VCaP (cell line): ENCODE measurements at regions not wholly inside any gene's neighbourhood (a gene's known extent, or its start where the extent isn't known, plus 50 kb on each side); places are given as distances from the start of the nearest gene placed in this dataset.

Experiments
- H3K27ac ChIP-seq: fragments of 450-650 bp; 2 replicates; pipeline ENCODE4 v1.5.1; 2017
- CTCF ChIP-seq: fragments of 450-650 bp; conservative IDR thresholded peaks from 2 replicates; pipeline ENCODE4 v1.5.1; 2017; ENCODE audit warnings: mild to moderate bottlenecking, moderate library complexity

DNA sequence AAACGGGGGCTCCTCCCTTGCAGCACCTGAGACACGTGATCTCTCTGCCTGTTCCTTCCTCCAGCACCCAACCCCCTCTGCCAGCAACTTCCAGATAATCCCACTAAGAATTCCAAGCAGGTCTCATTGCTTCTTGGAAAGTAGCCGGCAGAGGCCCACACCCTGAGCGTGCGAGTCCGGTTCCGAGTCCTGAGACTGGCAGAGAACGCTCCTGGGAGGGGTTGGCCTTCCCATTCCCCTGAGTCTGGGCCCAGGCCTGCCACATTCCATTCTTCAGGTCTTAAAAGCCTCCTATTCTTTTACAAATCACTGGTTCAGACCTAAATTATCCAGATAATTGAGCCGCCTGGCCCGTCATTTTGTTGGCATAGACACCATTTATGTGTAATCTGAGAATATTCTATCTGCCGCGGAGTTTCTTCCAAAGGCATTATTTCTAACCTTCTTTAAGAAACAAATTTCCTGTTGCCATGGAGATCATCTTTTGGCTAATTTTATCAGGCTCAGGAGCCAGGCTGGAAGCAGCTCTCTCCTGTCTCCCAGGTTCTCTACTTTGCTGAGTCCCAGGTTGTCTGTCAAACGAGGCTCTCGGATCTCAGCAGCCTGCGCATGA, 165.4 kb downstream of the MYCN start:
- H3K27ac ChIP-seq: no peak overlapping the region
- no peak for TF ChIP-seq CTCF

GRCh38 chr2:16104949-16105668, 164.8 kb downstream of the MYCN start:
- H3K27ac ChIP-seq: no peak overlapping the region
- no peak for TF ChIP-seq CTCF

- no peak for TF ChIP-seq CTCF
- H3K27ac ChIP-seq: no peak overlapping the region
Measured at GRCh38 chr2:16104315-16104948, 164.1 kb downstream of the MYCN start.

DNA sequence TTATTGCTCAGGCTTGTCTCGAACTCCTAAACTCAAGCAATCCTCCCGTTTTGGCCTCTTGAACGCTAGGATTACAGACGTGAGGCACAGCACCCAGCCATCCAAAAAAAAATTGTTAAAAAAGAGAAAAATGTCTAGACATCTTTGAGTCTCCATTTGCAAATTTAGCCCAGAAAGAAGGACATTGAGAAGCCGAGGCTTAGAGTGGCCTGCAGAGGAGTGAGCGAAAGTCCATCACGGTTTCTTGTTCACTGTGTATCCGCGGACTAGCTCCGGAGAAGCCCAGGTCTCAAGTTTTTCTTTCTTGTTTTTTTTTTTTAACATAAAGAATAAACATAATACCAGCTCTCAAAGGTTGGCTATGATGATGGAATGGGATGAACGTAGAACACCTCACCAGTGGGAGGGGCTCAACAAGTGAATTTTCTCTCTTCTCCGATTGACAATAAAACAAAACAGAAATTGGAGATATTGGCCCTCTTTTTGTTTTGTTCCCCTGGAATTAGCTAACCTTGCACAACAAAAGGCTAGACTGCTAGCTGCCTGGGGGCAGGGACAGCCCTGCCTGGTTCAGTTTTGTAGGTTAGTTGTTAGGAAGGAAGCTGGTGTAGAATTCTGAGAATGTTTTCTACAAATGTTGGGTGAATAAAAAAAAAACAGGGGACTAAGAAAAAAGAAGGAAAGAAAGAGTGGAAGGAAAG, 163.4 kb downstream of the MYCN start:
- TF ChIP-seq CTCF: no peak
- H3K27ac ChIP-seq: no peak overlapping the region

DNA sequence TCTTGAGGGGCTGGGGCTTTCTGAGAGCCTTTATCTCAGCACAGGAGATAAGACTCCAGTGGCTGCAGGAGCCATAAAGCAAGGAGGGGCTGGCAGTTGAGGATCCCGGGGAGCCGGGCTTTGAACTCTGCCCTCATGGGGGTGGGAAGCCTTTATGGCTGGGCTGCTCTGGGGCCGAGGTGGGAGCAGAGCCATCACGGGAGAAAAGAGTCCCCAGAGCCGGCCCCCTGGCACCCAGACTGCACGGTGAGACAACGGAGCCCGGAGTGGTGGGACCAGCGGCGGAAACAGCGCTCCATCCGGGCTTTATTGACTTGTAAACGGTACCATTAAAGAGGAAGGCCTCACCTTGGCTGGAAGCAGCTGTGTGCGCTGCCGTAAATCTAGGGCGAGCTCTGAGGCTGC, 162.6 kb downstream of the MYCN start:
- no peak for TF ChIP-seq CTCF
- H3K27ac ChIP-seq: no peak overlapping the region

DNA sequence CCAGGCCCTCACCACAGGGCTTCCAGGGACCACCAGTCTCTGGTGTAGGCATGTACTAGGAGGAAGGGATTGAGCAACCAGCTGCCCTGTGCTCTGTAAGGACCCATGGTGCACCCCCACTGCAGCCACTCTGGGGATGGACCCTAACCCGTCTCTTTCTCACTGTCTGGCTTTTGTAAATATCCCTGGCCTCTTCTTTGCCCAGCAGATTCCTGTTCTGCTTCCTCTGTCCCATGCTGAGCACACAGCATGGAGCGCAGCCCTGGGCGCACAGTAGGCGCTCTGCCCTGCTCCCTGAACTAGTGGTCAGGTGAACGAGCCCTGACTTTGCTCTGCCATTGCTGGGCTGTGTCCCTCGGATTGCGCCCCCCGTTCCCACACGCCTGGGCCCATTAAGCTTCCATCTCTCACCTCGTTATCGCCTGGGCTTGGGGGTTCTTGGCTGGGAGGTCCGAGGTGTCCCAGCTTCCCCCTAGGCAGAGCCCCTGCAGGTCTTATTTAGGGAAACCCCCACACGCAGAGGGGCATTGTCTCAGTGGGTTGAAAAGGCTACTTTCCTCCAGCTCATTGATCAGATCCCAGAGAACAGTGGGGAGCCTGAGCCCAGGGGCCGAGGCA, 162.1 kb downstream of the MYCN start:
- no peak overlapping the region for H3K27ac ChIP-seq
- no peak for TF ChIP-seq CTCF

DNA sequence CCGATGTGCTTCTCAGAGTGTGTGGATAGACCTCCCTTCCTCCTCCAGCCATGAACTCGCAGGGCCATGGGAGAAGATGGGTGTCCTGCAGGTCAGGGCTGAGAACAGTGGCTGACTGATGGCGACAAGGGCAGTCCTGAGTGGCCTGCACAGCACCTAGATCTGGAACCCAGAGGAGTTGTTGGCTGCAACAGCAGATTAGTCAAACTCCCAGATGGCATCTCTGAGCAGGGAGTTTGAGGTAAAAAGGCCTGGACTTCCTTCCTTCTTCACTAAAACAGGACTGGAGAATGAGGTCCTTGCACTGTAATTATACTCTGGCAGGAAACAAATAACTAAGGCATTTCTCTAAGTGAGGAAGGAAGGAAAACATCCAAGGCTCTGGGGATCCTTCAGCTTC, 160.8 kb downstream of the MYCN start:
- TF ChIP-seq CTCF: no peak
- no peak overlapping the region for H3K27ac ChIP-seq
